IMR-90 (cell line): ENCODE measurements at regions not wholly inside any gene's neighbourhood (a gene's known extent, or its start where the extent isn't known, plus 50 kb on each side); places are given as distances from the start of the nearest gene placed in this dataset.

Experiments used
- ATAC-seq: fragments of 200-7000 bp; cut with Tn5 transposase; 2 replicates; pipeline ENCODE4 v1.9.1; 2020; ENCODE audit warnings: low read depth, mild to moderate bottlenecking, moderate library complexity
- BruUV-seq: library from RNA; stranded (reverse); fragments of 400-500 nt; replicated peaks from 2 replicates; lab custom pipeline; 2021; lab: Mats Ljungman, UMichigan
- CTCF ChIA-PET: fragments of 300-600 bp; formaldehyde crosslinking; extraction: SDS; loops from one replicate; lab custom pipeline; 2021; ENCODE audit warnings: antibody characterized with exemption; lab: Yijun Ruan, JAX
- POLR2A ChIA-PET: fragments of 300-600 bp; sonication (Branson Sonifier 250); formaldehyde crosslinking; loops from one replicate; lab custom pipeline; 2022; ENCODE audit warnings: antibody characterized with exemption; ENCODE audit not compliant: unreplicated experiment; lab: Charles Lee
- DNase-seq: peaks from one replicate; pipeline ENCODE4 v3.0.0; 2013
- H2AFZ ChIP-seq: replicated peaks from 2 replicates; pipeline ENCODE3; 2013; ENCODE audit warnings: low read length, mild to moderate bottlenecking; ENCODE audit not compliant: poor library complexity
- H2AK5ac ChIP-seq: 2 replicates; pipeline ENCODE4 v1.6.1; 2013; ENCODE audit warnings: low read depth, low read length, inconsistent platforms
- H2AK9ac ChIP-seq: replicated peaks from 2 replicates; pipeline ENCODE3; 2013; ENCODE audit warnings: mild to moderate bottlenecking, low read depth, low read length, moderate library complexity; ENCODE audit not compliant: poor library complexity
- H2BK120ac ChIP-seq: 2 replicates; pipeline ENCODE4 v1.6.1; 2013; ENCODE audit warnings: low read depth, low read length, inconsistent platforms
- H2BK15ac ChIP-seq: 3 replicates; pipeline ENCODE4 v1.6.1; 2013; ENCODE audit warnings: low read depth, low read length, inconsistent platforms
- H2BK20ac ChIP-seq: 2 replicates; pipeline ENCODE4 v1.6.1; 2013; ENCODE audit warnings: low read depth, mild to moderate bottlenecking, inconsistent platforms, low read length, moderate library complexity
- H2BK5ac ChIP-seq: 2 replicates; pipeline ENCODE4 v1.6.1; 2013; ENCODE audit warnings: mild to moderate bottlenecking, low read depth, low read length, inconsistent platforms; ENCODE audit not compliant: poor library complexity, severe bottlenecking
- H3K14ac ChIP-seq: replicated peaks from 2 replicates; pipeline ENCODE4 v1.6.1; 2013; ENCODE audit warnings: low read depth, low read length, inconsistent platforms
- H3K18ac ChIP-seq: 2 replicates; pipeline ENCODE4 v1.6.1; 2013; ENCODE audit warnings: low read depth, low read length, control low read depth
- H3K23ac ChIP-seq: 2 replicates; pipeline ENCODE4 v1.6.1; 2013; ENCODE audit warnings: low read depth, low read length, inconsistent platforms
- H3K27ac ChIP-seq: 2 replicates; pipeline ENCODE4 v1.5.1; 2013; ENCODE audit warnings: mild to moderate bottlenecking, control low read depth, low read length; ENCODE audit not compliant: insufficient read depth
- H3K27me3 ChIP-seq: 2 replicates; pipeline ENCODE4 v1.6.1; 2013; ENCODE audit warnings: low read length; ENCODE audit not compliant: control insufficient read depth, insufficient read depth
- H3K36me3 ChIP-seq: 2 replicates; pipeline ENCODE4 v1.6.1; 2013; ENCODE audit warnings: low read length, mixed read lengths; ENCODE audit not compliant: control insufficient read depth, insufficient read depth
- H3K4ac ChIP-seq: 2 replicates; pipeline ENCODE4 v1.6.1; 2013; ENCODE audit warnings: low read depth, low read length, inconsistent platforms
- H3K4me1 ChIP-seq: 2 replicates; pipeline ENCODE4 v1.6.1; 2013; ENCODE audit warnings: low read length, mixed read lengths; ENCODE audit not compliant: control insufficient read depth, insufficient read depth
- H3K4me2 ChIP-seq: 2 replicates; pipeline ENCODE4 v1.6.1; 2013; ENCODE audit warnings: low read depth, mild to moderate bottlenecking, control low read depth, low read length, moderate library complexity
- H3K4me3 ChIP-seq: 2 replicates; pipeline ENCODE4 v1.5.1; 2013; ENCODE audit warnings: low read depth, mild to moderate bottlenecking, control low read depth, low read length, moderate library complexity; ENCODE audit not compliant: insufficient read depth
- H3K56ac ChIP-seq: 2 replicates; pipeline ENCODE4 v1.6.1; 2013; ENCODE audit warnings: low read length, inconsistent platforms; ENCODE audit not compliant: insufficient read depth; ENCODE audit errors: extremely low read depth
- H3K79me1 ChIP-seq, 2 experiments: 2 replicates each; pipeline ENCODE4 v1.6.1; 2013; ENCODE audit warnings: low read length in 2 of 2, inconsistent platforms in 1 of 2, low read depth in 1 of 2
- H3K9ac ChIP-seq: 2 replicates; pipeline ENCODE4 v1.6.1; 2013; ENCODE audit warnings: low read depth, low read length, control low read depth
- H3K9me1 ChIP-seq: 2 replicates; pipeline ENCODE4 v1.6.1; 2013; ENCODE audit warnings: low read length, inconsistent platforms; ENCODE audit not compliant: insufficient read depth
- H3K9me3 ChIP-seq: 2 replicates; pipeline ENCODE4 v1.6.1; 2013; ENCODE audit warnings: low read length; ENCODE audit not compliant: control insufficient read depth, insufficient read depth
- H4K20me1 ChIP-seq: 2 replicates; pipeline ENCODE4 v1.6.1; 2013; ENCODE audit warnings: low read length, inconsistent platforms; ENCODE audit not compliant: insufficient read depth
- H4K5ac ChIP-seq: 2 replicates; pipeline ENCODE4 v1.6.1; 2013; ENCODE audit warnings: mild to moderate bottlenecking, low read depth, low read length, control low read depth
- H4K8ac ChIP-seq, 2 experiments: 2 replicates each; pipeline ENCODE4 v1.6.1; 2013; ENCODE audit warnings: low read depth in 2 of 2, low read length in 2 of 2, control low read depth in 1 of 2, inconsistent platforms in 1 of 2
- H4K91ac ChIP-seq: 2 replicates; pipeline ENCODE4 v1.6.1; 2013; ENCODE audit warnings: low read depth, low read length, inconsistent platforms; ENCODE audit not compliant: insufficient read depth
- RCOR1 ChIP-seq: IDR thresholded peaks from 2 replicates; pipeline ENCODE4 v1.6.1; 2012; ENCODE audit warnings: mild to moderate bottlenecking, low read length, improper control_type of control experiment; ENCODE audit not compliant: insufficient replicate concordance
- RFX5 ChIP-seq: IDR thresholded peaks from 2 replicates; pipeline ENCODE4 v1.8.0; 2012; ENCODE audit warnings: low read depth, mild to moderate bottlenecking, low read length, moderate library complexity
- SMC3 ChIP-seq: fragments of 150-350 bp; IDR thresholded peaks from 2 replicates; pipeline ENCODE4 v1.6.1; 2016; ENCODE audit warnings: low read depth, mild to moderate bottlenecking, antibody characterized with exemption, low read length, moderate library complexity
- WGBS, 2 experiments: methylation state at CpG; one replicate each; pipeline versions ENCODE4 v1.1.5 to v1.1.7; 2013; ENCODE audit warnings: missing lambda C conversion rate in 2 of 2; ENCODE audit not compliant: insufficient read length in 1 of 2; ENCODE audit errors: extremely low coverage in 2 of 2; 5-methylcytosine and 5-hydroxymethylcytosine counted together
- dilution Hi-C: fragments of 300-500 bp; cut with HindIII; formaldehyde crosslinking; loops from one replicate; pipeline ENCODE4 v1.14.3; 2018; ENCODE audit warnings: low sequenced_read_pairs; ENCODE audit not compliant: unreplicated experiment
- in situ Hi-C: fragments of 300-500 bp; cut with MboI; formaldehyde crosslinking; loops from 3 replicates; pipeline ENCODE4 v1.14.3; 2019; ENCODE audit warnings: low sequenced_read_pairs, inconsistent platforms, mixed read lengths
- intact Hi-C: fragments of 100-400 bp; cut with micrococcal nuclease; formaldehyde crosslinking; loops from 2 replicates; pipeline ENCODE4 v1.10.0; 2022

DNA sequence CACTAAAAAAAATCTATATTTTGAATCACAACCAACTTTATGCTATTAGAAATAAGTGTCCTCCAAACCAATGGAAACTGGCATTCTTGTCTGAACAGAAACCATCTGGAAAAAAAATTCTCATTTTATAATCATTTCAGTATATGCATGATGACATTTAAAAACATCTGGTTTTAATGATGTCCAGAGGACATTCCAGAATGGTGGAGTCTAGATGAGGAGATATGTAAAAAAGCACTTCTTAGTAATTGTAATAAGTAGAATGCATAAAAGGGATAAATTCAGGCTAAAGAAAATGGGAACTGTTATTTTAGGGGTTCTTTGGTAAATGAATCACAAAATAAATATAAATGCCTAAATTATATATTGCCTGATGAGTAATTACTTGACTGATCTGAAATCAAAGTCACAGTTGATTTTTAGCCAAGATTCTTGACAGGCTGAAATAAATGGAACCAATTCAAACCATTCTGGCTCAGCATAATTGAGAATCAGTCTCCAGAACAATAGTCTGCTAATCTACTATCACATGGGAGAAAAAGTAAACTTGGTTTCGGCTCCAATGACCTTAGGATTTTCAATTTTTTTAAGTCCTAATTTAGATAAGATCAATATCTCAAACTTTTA lies 636.6 kb downstream of the FAT4 start:
- H4K5ac ChIP-seq, result no peak overlapping the region
- no peaks in the 10 kb centered on the region for H3K9me3 ChIP-seq
- H3K27me3 ChIP-seq, result no peaks in the 10 kb centered on the region
- H4K91ac ChIP-seq, result no peak overlapping the region
- no peak overlapping the region for H3K4me2 ChIP-seq
- DNase-seq, result peak; percentile 60
- H3K14ac ChIP-seq, result no peak overlapping the region
- no peak overlapping the region for H2BK5ac ChIP-seq
- no peak overlapping the region for H3K4ac ChIP-seq
- in situ Hi-C loops, result no loop called here
- no peak overlapping the region for H2AK5ac ChIP-seq
- H3K56ac ChIP-seq, result no peak overlapping the region
- H2AK9ac ChIP-seq, result no peak overlapping the region
- no CpG with 5 or more reads among the region's 1 CpG for WGBS, 2 experiments
- intact Hi-C loops, result no loop called here
- dilution Hi-C loops, result no loop called here
- no peak overlapping the region for H2AFZ ChIP-seq
- no peaks in the 10 kb centered on the region for H3K79me1 ChIP-seq
- no peak for TF ChIP-seq RCOR1
- no peak for TF ChIP-seq SMC3
- no peak for TF ChIP-seq RFX5
- no TSS peak for BruUV-seq
- no peaks in the 10 kb centered on the region for H3K4me1 ChIP-seq
- H2BK120ac ChIP-seq, result no peak overlapping the region
- H3K18ac ChIP-seq, result no peak overlapping the region
- H2BK15ac ChIP-seq, result no peak overlapping the region
- H2BK20ac ChIP-seq, result no peak overlapping the region
- H3K36me3 ChIP-seq, result no peaks in the 10 kb centered on the region
- H4K20me1 ChIP-seq, result no peaks in the 10 kb centered on the region
- H3K9me1 ChIP-seq, result no peaks in the 10 kb centered on the region
- H4K8ac ChIP-seq, result no peak overlapping the region
- H3K23ac ChIP-seq, result no peak overlapping the region
- no peak for ATAC-seq
- H3K9ac ChIP-seq, result no peak overlapping the region
- ChIA-PET POLR2A (no interaction called here), CTCF (no interaction called here)
- H3K4me3 ChIP-seq, result no peak overlapping the region
- no peak overlapping the region for H3K27ac ChIP-seq
